ENCODE measurements at regions not wholly inside any gene's neighbourhood (a gene's known extent, or its start where the extent isn't known, plus 50 kb on each side); places are given as distances from the start of the nearest gene placed in this dataset.

- Histone ChIP-seq H3K27me3 (ENCODE audit: low read length) (no peaks in the 10 kb centered on the region), H2AFZ (ENCODE audit: low read length) (no peak overlapping the region), H3F3A (ENCODE audit: low read length, unreplicated experiment) (no peaks in the 10 kb centered on the region), H3K9me3 (ENCODE audit: low read length) (no peaks in the 10 kb centered on the region), H4K20me1 (ENCODE audit: low read length) (0 out of 2 replicates have a peak, but pooled peaks cover 4% of the 10 kb centered on the region), H3K36me3 (ENCODE audit: low read depth, low read length) (no peaks in the 10 kb centered on the region), H3K4me3 (ENCODE audit: low read length) (no peak overlapping the region), H3K9ac (ENCODE audit: low read length) (no peak overlapping the region), H3K27ac (ENCODE audit: low read length) (no peak overlapping the region), H3K79me2 (ENCODE audit: low read length) (no peaks in the 10 kb centered on the region), H3K9me2 (replicated peaks; ENCODE audit: low read length) (no peaks in the 10 kb centered on the region), H3K4me1 (ENCODE audit: insufficient read depth, low read length) (peaks cover 16% of the 10 kb centered on the region), H3K4me2 (ENCODE audit: low read length) (no peak overlapping the region)
- DNase-seq, result no peak
- ChIA-PET CTCF (no interaction called here), POLR2A (ENCODE audit: unreplicated experiment) (no interaction called here)
- intact Hi-C loops (cut with micrococcal nuclease), result no loop called here
- ATAC-seq, result no peak
- no TSS peak for BruUV-seq (replicated peaks)
- no peak for TF ChIP-seq EZH2phosphoT487 (IDR thresholded peaks at IDR 0.05; ENCODE audit: borderline replicate concordance, low read length)
These were observed 221.0 kb downstream of the HIPK3 start for GRCh38 chr11:33478111-33478573.

- peak; percentile 37 for DNase-seq
- Histone ChIP-seq H3K79me2 (ENCODE audit: low read length) (no peaks in the 10 kb centered on the region), H3K9ac (ENCODE audit: low read length) (no peak overlapping the region), H3K4me2 (ENCODE audit: low read length) (no peak overlapping the region), H3K9me2 (replicated peaks; ENCODE audit: low read length) (no peaks in the 10 kb centered on the region), H2AFZ (ENCODE audit: low read length) (no peak overlapping the region), H3K4me3 (ENCODE audit: low read length) (no peak overlapping the region), H4K20me1 (ENCODE audit: low read length) (0 out of 2 replicates have a peak, but pooled peaks cover 4% of the 10 kb centered on the region), H3K36me3 (ENCODE audit: low read depth, low read length) (no peaks in the 10 kb centered on the region), H3K9me3 (ENCODE audit: low read length) (no peaks in the 10 kb centered on the region), H3K27me3 (ENCODE audit: low read length) (no peaks in the 10 kb centered on the region), H3K27ac (ENCODE audit: low read length) (no peak overlapping the region), H3K4me1 (ENCODE audit: insufficient read depth, low read length) (peaks cover 16% of the 10 kb centered on the region), H3F3A (ENCODE audit: low read length, unreplicated experiment) (no peaks in the 10 kb centered on the region)
- POLR2A ChIA-PET (ENCODE audit: unreplicated experiment), result no interaction called here
- BruUV-seq (replicated peaks), result no TSS peak
- intact Hi-C loops (cut with micrococcal nuclease), result no loop called here
- CTCF ChIA-PET, result no interaction called here
- peak; percentile 57 for ATAC-seq
- TF ChIP-seq CTCF (conservative IDR thresholded peaks at IDR 0.05; ENCODE audit: low read depth, low read length) (no peak), EZH2 (IDR thresholded peaks at IDR 0.05; ENCODE audit: low read length, unreplicated experiment) (no peak), EZH2phosphoT487 (IDR thresholded peaks at IDR 0.05; ENCODE audit: borderline replicate concordance, low read length) (no peak)
These were observed 219.9 kb downstream of the HIPK3 start for GRCh38 chr11:33476945-33477606.

- Histone ChIP-seq H3K4me2 (ENCODE audit: low read length) (no peak overlapping the region), H4K20me1 (ENCODE audit: low read length) (0 out of 2 replicates have a peak, but pooled peaks cover 4% of the 10 kb centered on the region), H3K4me3 (ENCODE audit: low read length) (no peak overlapping the region), H3K27me3 (ENCODE audit: low read length) (no peaks in the 10 kb centered on the region), H3K4me1 (ENCODE audit: insufficient read depth, low read length) (peaks cover 16% of the 10 kb centered on the region), H3K9me2 (replicated peaks; ENCODE audit: low read length) (no peaks in the 10 kb centered on the region), H3F3A (ENCODE audit: low read length, unreplicated experiment) (no peaks in the 10 kb centered on the region), H3K27ac (ENCODE audit: low read length) (no peak overlapping the region), H2AFZ (ENCODE audit: low read length) (no peak overlapping the region), H3K9me3 (ENCODE audit: low read length) (no peaks in the 10 kb centered on the region), H3K36me3 (ENCODE audit: low read depth, low read length) (no peaks in the 10 kb centered on the region), H3K79me2 (ENCODE audit: low read length) (no peaks in the 10 kb centered on the region), H3K9ac (ENCODE audit: low read length) (no peak overlapping the region)
- ATAC-seq, result no peak
- TF ChIP-seq CTCF (conservative IDR thresholded peaks at IDR 0.05; ENCODE audit: low read depth, low read length) (no peak), EZH2phosphoT487 (IDR thresholded peaks at IDR 0.05; ENCODE audit: borderline replicate concordance, low read length) (no peak), EZH2 (IDR thresholded peaks at IDR 0.05; ENCODE audit: low read length, unreplicated experiment) (no peak)
- POLR2A ChIA-PET (ENCODE audit: unreplicated experiment), result no interaction called here
- BruUV-seq (replicated peaks), result no TSS peak
- peak; percentile 20 for DNase-seq
- intact Hi-C loops (cut with micrococcal nuclease), result no loop called here
- CTCF ChIA-PET, result no interaction called here
These were observed 218.8 kb downstream of the HIPK3 start for GRCh38 chr11:33475993-33476392.

Measured in PC-3 (cell line).